Testis (tissue), 2 donors: ENCODE measurements at regions not wholly inside any gene's neighbourhood (a gene's known extent, or its start where the extent isn't known, plus 50 kb on each side); places are given as distances from the start of the nearest gene placed in this dataset.

Source experiments
- DNase-seq: peaks from one replicate; pipeline ENCODE4 v3.0.0-alpha.2; 2019
- H3K27ac ChIP-seq, 2 donors: fragments of 200-600 bp; sonication (generic); one replicate each; pipeline ENCODE4 v1.5.1; 2019
- H3K27me3 ChIP-seq: fragments of 200-600 bp; sonication (generic); one replicate; pipeline ENCODE4 v1.5.1; 2019
- H3K36me3 ChIP-seq: fragments of 200-600 bp; sonication (generic); one replicate; pipeline ENCODE4 v1.5.1; 2017; ENCODE audit warnings: low read depth; ENCODE audit errors: missing control alignments
- H3K4me1 ChIP-seq: fragments of 200-600 bp; sonication (generic); one replicate; pipeline ENCODE4 v1.5.1; 2019
- H3K4me3 ChIP-seq, 2 donors: fragments of 200-600 bp; sonication (generic); one replicate each; pipeline ENCODE4 v1.5.1; 2017 to 2019
- H3K9me3 ChIP-seq: fragments of 200-600 bp; sonication (generic); one replicate; pipeline ENCODE4 v1.5.1; 2017
- POLR2A ChIP-seq: fragments of 450-650 bp; IDR thresholded peaks from one replicate; pipeline ENCODE4 v1.6.1; 2017; ENCODE audit warnings: antibody characterized with exemption, mild to moderate bottlenecking, moderate library complexity
- WGBS, 2 donors: methylation state at CpG; one replicate each; pipeline ENCODE4 v1.1.5; 2018; 5-methylcytosine and 5-hydroxymethylcytosine counted together
- intact Hi-C: fragments of 100-400 bp; cut with DNase I; formaldehyde crosslinking; loops from one replicate; pipeline ENCODE4 v1.15.1; 2023; ENCODE audit warnings: low total_unique reads
- TF ChIP-seq, protein P1 (sequence below), 3 experiments: fragments of 450-650 bp in 2 of 3; fragments of 200-600 bp in 1 of 3; sonication (generic) in 1 of 3; IDR thresholded peaks; one replicate each; pipeline ENCODE4 v1.5.1; 2016 to 2019; ENCODE audit warnings: antibody characterized with exemption in 3 of 3, mild to moderate bottlenecking in 2 of 3, moderate library complexity in 1 of 3

DNA sequence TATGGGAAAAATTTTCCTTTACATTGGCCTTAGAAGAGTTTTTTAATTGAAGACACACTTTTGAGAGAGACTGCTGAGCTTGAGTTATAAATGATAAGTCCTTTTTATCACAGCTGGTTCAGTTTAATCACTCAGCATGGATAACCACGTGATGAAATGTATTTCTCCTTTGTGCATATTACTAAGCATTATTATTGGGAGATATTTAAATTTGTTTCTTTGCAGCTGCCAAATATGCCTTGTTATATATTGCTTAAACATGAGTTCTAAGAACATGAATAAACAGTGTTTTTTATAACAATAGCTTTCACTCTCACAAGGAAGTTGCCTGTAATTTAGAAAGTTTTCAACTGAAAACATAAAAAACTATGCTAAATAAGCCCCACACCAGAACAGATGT, 293.5 kb upstream of the LRFN5 start:
- WGBS, 2 donors = 22 to 27% methylated on average over 1 of the region's 1 CpG
- no peak for DNase-seq

GRCh38 chr14:41303506-41303905, 303.2 kb upstream of the LRFN5 start:
- Histone ChIP-seq H3K4me3 (no peak overlapping the region), H3K9me3 (no peaks in the 10 kb centered on the region), H3K27me3 (no peaks in the 10 kb centered on the region), H3K36me3 (no peaks in the 10 kb centered on the region), H3K27ac (no peak overlapping the region), H3K4me1 (no peaks in the 10 kb centered on the region)
- no peak for TF ChIP-seq POLR2A
- TF ChIP-seq, protein P1, sequence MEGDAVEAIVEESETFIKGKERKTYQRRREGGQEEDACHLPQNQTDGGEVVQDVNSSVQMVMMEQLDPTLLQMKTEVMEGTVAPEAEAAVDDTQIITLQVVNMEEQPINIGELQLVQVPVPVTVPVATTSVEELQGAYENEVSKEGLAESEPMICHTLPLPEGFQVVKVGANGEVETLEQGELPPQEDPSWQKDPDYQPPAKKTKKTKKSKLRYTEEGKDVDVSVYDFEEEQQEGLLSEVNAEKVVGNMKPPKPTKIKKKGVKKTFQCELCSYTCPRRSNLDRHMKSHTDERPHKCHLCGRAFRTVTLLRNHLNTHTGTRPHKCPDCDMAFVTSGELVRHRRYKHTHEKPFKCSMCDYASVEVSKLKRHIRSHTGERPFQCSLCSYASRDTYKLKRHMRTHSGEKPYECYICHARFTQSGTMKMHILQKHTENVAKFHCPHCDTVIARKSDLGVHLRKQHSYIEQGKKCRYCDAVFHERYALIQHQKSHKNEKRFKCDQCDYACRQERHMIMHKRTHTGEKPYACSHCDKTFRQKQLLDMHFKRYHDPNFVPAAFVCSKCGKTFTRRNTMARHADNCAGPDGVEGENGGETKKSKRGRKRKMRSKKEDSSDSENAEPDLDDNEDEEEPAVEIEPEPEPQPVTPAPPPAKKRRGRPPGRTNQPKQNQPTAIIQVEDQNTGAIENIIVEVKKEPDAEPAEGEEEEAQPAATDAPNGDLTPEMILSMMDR (IDR thresholded peaks at IDR 0.05) = no peak
- WGBS, 2 donors = 90% methylated on average over 3 of the region's 3 CpGs
- intact Hi-C loops = no loop called here
- no peak for DNase-seq

More for the DNA sequence above, 293.5 kb upstream of the LRFN5 start:
- Histone ChIP-seq H3K36me3 (no peaks in the 10 kb centered on the region), H3K4me1 (no peaks in the 10 kb centered on the region), H3K27ac (no peak overlapping the region), H3K9me3 (no peaks in the 10 kb centered on the region), H3K4me3 (no peak overlapping the region), H3K27me3 (no peaks in the 10 kb centered on the region)
- TF ChIP-seq, protein P1 (IDR thresholded peaks at IDR 0.05) = no peak
- TF ChIP-seq POLR2A = no peak
- intact Hi-C loops = no loop called here

DNA sequence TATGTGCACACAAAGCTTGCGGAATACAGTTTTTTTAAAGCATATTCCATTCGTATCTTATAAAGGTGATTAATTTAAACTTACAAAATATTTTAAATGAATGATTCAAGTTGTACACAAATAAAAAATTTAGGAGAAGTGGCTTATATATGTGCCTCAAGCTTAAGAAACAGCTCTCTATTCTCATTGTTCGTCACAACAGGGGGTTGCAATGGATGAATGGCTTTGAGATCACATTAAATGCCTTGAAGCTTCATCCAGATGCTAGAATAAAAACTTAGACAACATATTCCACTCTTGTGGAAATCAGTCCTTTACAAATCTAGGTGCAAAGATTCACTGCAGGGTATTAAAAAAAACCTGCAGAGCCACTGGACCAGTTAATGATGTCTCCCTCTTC, 303.9 kb upstream of the LRFN5 start:
- DNase-seq = no peak
- H3K4me1 ChIP-seq = no peaks in the 10 kb centered on the region
- H3K9me3 ChIP-seq = no peaks in the 10 kb centered on the region
- 94 to 97% methylated on average over 3 of the region's 3 CpGs for WGBS, 2 donors
- H3K4me3 ChIP-seq = no peak overlapping the region
- H3K27me3 ChIP-seq = no peaks in the 10 kb centered on the region
- intact Hi-C loops = no loop called here
- TF ChIP-seq, protein P1 (IDR thresholded peaks at IDR 0.05) = no peak
- no peak for TF ChIP-seq POLR2A
- no peak overlapping the region for H3K27ac ChIP-seq
- no peaks in the 10 kb centered on the region for H3K36me3 ChIP-seq

DNA sequence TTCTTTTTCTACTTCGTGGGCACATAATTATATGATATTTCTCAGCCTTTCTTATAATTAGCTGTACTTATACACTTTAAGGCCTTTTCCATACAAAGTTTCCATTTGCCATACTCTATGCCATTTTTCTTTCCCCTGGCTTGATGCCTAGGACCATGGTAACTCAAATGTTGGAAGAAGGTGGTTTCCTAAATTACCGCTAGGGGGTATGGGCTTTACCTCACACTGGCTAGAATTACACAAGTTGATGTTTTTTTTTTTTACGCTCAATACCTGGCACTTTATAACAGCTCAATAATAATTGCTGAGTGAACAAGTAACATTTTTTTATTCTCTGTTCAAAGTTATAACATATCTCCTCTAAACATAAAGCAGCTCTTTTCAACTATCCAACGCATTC, 306.8 kb upstream of the LRFN5 start:
- Histone ChIP-seq H3K4me1 (no peaks in the 10 kb centered on the region), H3K9me3 (no peaks in the 10 kb centered on the region), H3K27ac (no peak overlapping the region), H3K27me3 (no peaks in the 10 kb centered on the region), H3K4me3 (no peak overlapping the region), H3K36me3 (no peaks in the 10 kb centered on the region)
- no peak for DNase-seq
- 90 to 93% methylated on average over 4 of the region's 4 CpGs for WGBS, 2 donors
- intact Hi-C loops = no loop called here
- TF ChIP-seq, protein P1 (IDR thresholded peaks at IDR 0.05) = no peak
- no peak for TF ChIP-seq POLR2A

GRCh38 chr14:41298328-41298690, 308.4 kb upstream of the LRFN5 start:
- Histone ChIP-seq H3K27ac (no peak overlapping the region), H3K9me3 (no peaks in the 10 kb centered on the region), H3K27me3 (no peaks in the 10 kb centered on the region), H3K4me3 (no peak overlapping the region), H3K4me1 (no peaks in the 10 kb centered on the region), H3K36me3 (no peaks in the 10 kb centered on the region)
- TF ChIP-seq POLR2A = no peak
- TF ChIP-seq, protein P1 (IDR thresholded peaks at IDR 0.05) = no peak
- WGBS, 2 donors = 82 to 87% methylated on average over 2 of the region's 2 CpGs
- intact Hi-C loops = no loop called here
- DNase-seq = no peak
